ENCODE measurements at regions not wholly inside any gene's neighbourhood (a gene's known extent, or its start where the extent isn't known, plus 50 kb on each side); places are given as distances from the start of the nearest gene placed in this dataset.

- no peak overlapping the region for H3K4me3 ChIP-seq
- H3K9me3 ChIP-seq, result no peaks in the 10 kb centered on the region
- H3K27ac ChIP-seq (replicated peaks in 1 of 4), result no peak overlapping the region
- no peak for TF ChIP-seq POLR2A (IDR thresholded peaks at IDR 0.05; ENCODE audit: low read depth)
- no peak for TF ChIP-seq POLR2AphosphoS5 (IDR thresholded peaks at IDR 0.05)
- no peak for TF ChIP-seq EP300 (IDR thresholded peaks at IDR 0.05)
- no peak for TF ChIP-seq CTCF (IDR thresholded peaks at IDR 0.05)
- peaks cover 47 to 90% (median 75%) of the 10 kb centered on the region in 4 donors for H3K4me1 ChIP-seq
- intact Hi-C loops (cut with DNase I), result no loop called here
- peaks cover 0 to 5% (median 0%) of the 10 kb centered on the region in 4 donors for H3K36me3 ChIP-seq
- no peak for DNase-seq (ENCODE audit: extremely low spot score)
- H3K27me3 ChIP-seq, result no peaks in the 10 kb centered on the region
Measured at GRCh38 chr7:131029002-131029401, 295.0 kb upstream of the KLF14 start.

GRCh38 chr7:131031099-131031868 is 296.4 kb upstream of the MKLN1 start:
- H3K4me3 ChIP-seq, result no peak overlapping the region
- peaks cover 50 to 89% (median 77%) of the 10 kb centered on the region in 4 donors for H3K4me1 ChIP-seq
- H3K27me3 ChIP-seq, result no peaks in the 10 kb centered on the region
- H3K36me3 ChIP-seq, result no peaks in the 10 kb centered on the region
- no peak overlapping the region for H3K27ac ChIP-seq (replicated peaks in 1 of 4)
- intact Hi-C loops (cut with DNase I), result no loop called here
- H3K9me3 ChIP-seq, result no peaks in the 10 kb centered on the region
- DNase-seq (ENCODE audit: extremely low spot score), result no peak
- WGBS, result 83% methylated on average over 7 of the region's 7 CpGs
- TF ChIP-seq EP300 (IDR thresholded peaks at IDR 0.05), result no peak
- no peak for TF ChIP-seq CTCF (IDR thresholded peaks at IDR 0.05)
- no peak for TF ChIP-seq POLR2AphosphoS5 (IDR thresholded peaks at IDR 0.05)
- no peak for TF ChIP-seq POLR2A (IDR thresholded peaks at IDR 0.05; ENCODE audit: low read depth)

GRCh38 chr7:131032786-131033185 is 294.9 kb upstream of the MKLN1 start:
- intact Hi-C loops (cut with DNase I), result no loop called here
- WGBS, result 92% methylated on average over 6 of the region's 6 CpGs
- no peaks in the 10 kb centered on the region for H3K36me3 ChIP-seq
- DNase-seq (ENCODE audit: extremely low spot score), result no peak
- H3K9me3 ChIP-seq, result no peaks in the 10 kb centered on the region
- H3K27me3 ChIP-seq, result no peaks in the 10 kb centered on the region
- TF ChIP-seq POLR2AphosphoS5 (IDR thresholded peaks at IDR 0.05) (no peak), CTCF (IDR thresholded peaks at IDR 0.05) (no peak), EP300 (IDR thresholded peaks at IDR 0.05) (no peak), POLR2A (IDR thresholded peaks at IDR 0.05; ENCODE audit: low read depth) (no peak)
- peaks cover 36 to 83% (median 66%) of the 10 kb centered on the region in 4 donors for H3K4me1 ChIP-seq
- no peak overlapping the region for H3K27ac ChIP-seq (replicated peaks in 1 of 4)
- no peak overlapping the region for H3K4me3 ChIP-seq

- no peaks in the 10 kb centered on the region for H3K9me3 ChIP-seq
- H3K4me3 ChIP-seq, result no peak overlapping the region
- no peak for DNase-seq (ENCODE audit: extremely low spot score)
- no peaks in the 10 kb centered on the region for H3K36me3 ChIP-seq
- H3K27ac ChIP-seq (replicated peaks in 1 of 4), result peak overlapping the region in 1 of 4 donors; percentile 5
- intact Hi-C loops (cut with DNase I), result no loop called here
- 80% methylated on average over 9 of the region's 9 CpGs for WGBS
- H3K27me3 ChIP-seq, result no peaks in the 10 kb centered on the region
- TF ChIP-seq POLR2A (IDR thresholded peaks at IDR 0.05; ENCODE audit: low read depth) (no peak), POLR2AphosphoS5 (IDR thresholded peaks at IDR 0.05) (no peak), CTCF (IDR thresholded peaks at IDR 0.05) (no peak), EP300 (IDR thresholded peaks at IDR 0.05) (no peak)
- H3K4me1 ChIP-seq, result peaks cover 31 to 83% (median 67%) of the 10 kb centered on the region in 4 donors
Measured at GRCh38 chr7:131034166-131034881, 293.4 kb upstream of the MKLN1 start.

Measured in esophagus muscularis mucosa (tissue), 4 donors.